Non-pigmented ciliary epithelial cell (primary cell): ENCODE measurements at regions not wholly inside any gene's neighbourhood (a gene's known extent, or its start where the extent isn't known, plus 50 kb on each side); places are given as distances from the start of the nearest gene placed in this dataset.

ENCODE experiments used
- DNase-seq: peaks from one replicate; pipeline ENCODE4 v3.0.0-alpha.2; 2010; ENCODE audit warnings: low read depth

DNA sequence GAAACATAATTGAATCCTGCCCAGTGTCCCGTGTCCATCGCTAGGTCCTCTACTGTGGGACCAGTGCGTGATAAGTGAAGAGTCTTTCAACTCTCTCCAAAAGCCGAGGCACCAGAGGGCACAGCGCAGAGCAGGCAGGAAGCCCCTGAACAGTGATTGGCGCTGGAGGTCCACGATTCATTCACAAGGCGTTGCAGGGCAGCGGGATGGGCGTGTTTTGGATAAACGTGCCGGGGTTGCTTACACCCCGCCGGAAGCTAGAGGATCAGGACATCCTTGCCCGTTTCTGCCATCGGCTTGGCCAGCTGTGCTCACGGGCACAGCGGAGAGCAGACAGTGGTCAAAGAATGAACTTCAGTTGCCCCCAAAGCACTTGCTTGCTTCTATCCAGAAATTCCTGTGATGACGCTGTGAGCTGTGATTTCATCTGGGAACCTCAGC, 86.0 kb upstream of the PFKP start:
- no peak for DNase-seq

DNA sequence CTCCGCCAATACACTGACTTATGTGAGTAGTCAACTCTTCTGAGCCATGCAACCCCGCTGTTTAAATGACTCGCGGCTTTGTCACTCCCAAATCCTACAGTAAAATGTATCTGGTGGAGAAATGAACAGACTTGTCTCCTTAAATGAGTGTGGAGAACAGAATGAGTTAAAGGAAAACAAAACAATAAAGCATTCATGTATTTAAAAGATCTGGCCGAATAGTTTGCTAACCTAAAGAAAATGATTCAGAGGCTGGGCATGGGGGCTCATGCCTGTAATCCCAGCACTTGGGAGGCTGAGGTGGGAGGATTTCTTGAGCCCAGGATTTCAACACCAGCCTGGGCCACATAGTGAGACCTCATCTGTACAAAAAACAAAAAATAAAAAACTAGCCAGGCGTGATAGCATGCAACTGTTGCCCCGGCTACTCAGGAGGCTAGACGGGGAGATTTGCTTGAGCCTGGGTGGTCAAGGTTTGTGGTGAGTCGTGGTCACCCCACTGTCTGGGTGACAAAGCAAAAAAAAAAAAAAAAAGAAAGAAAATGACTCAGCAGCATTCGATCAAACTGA, 86.5 kb upstream of the PFKP start:
- peak; percentile 27 for DNase-seq

DNA sequence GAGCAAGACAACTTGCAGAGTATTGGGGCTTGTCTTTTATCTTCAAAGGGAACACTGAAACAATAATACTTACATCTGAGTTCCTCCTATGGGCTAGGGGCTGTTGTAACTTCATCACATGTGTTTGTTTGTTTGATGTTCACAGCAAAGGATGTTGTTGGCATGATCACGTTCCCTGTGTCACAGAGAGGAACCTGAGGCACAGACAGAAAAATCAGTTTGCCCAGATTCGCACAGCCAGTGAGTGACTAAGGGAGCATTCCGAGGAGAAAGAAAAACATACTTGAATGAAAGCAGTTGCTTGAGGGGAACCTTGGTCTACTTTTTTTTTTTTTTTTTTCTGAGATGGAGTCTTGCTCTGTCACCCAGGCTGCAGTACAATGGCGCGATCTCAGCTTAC, 87.2 kb upstream of the PFKP start:
- DNase-seq: peak; percentile 38

GRCh38 chr10:2979306-2979705, 88.0 kb upstream of the PFKP start:
- DNase-seq: no peak

DNA sequence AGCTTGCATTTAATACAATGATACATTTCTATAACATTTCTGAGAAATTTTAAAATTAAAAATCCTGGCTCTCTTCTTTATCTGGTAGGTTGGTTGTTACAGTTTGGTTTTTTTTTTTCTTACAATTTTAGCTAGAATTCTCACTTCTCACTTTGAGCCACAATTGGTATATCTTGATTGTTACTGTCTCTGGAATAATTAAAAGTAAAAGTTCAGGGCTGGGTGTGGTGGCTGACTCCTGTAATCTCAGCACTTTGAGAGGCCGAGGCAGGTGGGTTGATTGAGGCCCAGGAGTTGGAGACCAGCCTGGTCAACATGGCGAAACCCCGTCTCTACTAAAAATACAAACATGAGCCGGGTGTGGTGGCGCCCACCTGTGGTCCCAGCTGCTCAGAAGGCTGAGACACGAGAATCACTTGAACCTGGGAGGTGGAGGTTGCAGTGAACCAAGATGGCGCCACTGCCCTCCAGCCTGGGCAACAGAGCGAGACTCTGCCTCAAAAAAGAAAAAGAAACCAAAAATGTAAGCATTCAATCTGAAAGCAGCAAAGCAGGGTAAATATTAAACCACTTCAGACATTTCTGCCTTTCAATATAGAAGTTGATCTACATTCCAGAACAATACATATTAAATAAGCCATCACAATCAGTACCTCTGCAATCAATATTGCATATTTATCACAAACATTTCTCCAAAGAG, 88.6 kb upstream of the PFKP start:
- DNase-seq: no peak

- DNase-seq: peak; percentile 32
Observed at GRCh38 chr10:2978111-2978510, 89.2 kb upstream of the PFKP start.

- DNase-seq: no peak
Observed at GRCh38 chr10:2974503-2975207, 92.7 kb upstream of the PFKP start.

- no peak for DNase-seq
Observed at GRCh38 chr10:2974083-2974482, 93.3 kb upstream of the PFKP start.

DNA sequence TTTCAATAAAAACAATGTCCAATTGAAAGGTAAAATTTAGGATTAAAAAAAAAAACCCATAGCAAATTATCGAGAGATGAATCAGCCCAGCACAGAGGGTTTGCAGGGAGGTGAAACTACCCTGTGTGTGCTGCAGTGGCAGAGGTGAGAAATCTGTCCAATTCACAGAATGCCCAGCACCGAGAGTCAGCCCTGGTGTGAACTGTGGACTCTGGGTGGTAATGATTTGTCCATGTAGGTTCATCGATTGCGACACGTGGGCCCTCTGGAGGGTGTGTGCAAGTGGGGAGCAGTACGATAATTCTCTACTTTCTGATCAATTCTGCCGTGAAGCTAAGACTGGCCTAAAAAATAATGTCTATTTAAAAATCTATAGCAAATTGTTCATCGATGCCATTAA, 94.5 kb upstream of the PFKP start:
- DNase-seq: no peak

- no peak for DNase-seq
Observed at GRCh38 chr10:2972216-2972615, 95.1 kb upstream of the PFKP start.

GRCh38 chr10:2970190-2970823, 97.0 kb upstream of the PFKP start:
- no peak for DNase-seq

- no peak for DNase-seq
Observed at GRCh38 chr10:2968401-2969058, 98.8 kb upstream of the PFKP start.

GRCh38 chr10:2966134-2966533, 101.2 kb upstream of the PFKP start:
- DNase-seq: no peak

DNA sequence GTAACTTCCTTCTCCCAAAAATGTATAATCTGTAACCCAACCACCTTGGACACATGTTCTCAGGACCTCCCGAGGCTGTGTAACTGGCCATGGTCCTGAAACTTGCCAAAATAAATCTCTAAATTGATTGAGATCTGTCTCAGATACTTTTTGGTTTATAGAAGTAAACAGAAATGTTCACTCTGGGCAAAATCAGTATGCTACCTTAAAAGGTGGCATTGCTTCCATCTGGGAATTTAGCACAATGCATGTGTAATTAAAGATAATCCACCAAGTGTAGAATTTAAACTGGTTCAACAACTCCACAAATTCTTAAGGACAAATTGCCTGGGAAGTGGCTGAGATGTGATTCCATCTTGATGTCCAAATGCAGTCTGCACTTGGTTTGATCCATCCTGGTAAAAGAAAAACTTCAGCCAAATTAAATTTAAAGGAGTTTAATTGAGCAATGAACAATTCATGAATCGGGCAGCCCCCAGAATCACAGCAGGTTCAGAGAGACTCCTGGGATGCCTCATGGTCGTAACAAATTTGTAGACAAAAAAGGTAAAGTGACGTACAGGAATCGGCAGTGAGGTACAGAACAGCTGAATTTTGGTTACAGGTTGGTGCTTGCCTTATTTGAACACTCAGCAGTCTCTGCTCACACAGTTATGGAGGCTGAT, 102.6 kb upstream of the PFKP start:
- no peak for DNase-seq

DNA sequence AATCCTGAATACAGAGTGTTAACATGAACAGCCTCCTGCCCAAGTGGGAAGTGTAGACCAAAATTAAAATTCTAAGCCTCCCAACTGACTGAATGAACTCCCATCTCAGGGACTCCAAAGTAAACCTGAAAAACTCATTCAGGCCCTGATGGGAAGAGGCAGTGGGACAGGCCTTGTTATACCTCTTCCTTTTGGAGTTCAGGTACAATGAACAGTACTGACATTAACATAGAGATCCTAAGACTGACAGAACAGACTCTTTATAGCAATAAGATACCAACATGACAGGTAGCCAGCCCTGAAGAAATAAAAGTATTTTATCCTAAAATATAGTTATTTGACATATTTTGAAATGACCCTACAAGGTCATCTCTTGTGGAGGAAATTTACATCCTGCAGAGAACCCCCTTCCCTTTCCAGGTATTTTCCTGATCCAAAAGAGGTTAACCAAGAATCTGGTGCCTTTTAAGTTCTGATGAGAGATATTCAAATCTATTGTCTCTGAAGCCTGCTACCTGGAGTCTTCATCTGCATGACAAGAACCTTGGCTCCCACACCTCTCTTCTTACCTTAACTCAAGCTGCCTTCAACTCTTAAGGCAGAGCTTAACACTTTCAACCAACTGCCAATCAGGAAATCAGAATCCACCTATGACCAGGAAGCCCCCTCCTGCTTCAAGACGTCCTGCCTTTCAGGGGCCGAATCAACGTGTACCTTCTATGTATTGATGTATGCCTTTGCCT, 103.3 kb upstream of the PFKP start:
- DNase-seq: no peak

- DNase-seq: no peak
Observed at GRCh38 chr10:2962194-2962593, 105.2 kb upstream of the PFKP start.

- DNase-seq: no peak
Observed at GRCh38 chr10:2958659-2959058, 108.7 kb upstream of the PFKP start.

DNA sequence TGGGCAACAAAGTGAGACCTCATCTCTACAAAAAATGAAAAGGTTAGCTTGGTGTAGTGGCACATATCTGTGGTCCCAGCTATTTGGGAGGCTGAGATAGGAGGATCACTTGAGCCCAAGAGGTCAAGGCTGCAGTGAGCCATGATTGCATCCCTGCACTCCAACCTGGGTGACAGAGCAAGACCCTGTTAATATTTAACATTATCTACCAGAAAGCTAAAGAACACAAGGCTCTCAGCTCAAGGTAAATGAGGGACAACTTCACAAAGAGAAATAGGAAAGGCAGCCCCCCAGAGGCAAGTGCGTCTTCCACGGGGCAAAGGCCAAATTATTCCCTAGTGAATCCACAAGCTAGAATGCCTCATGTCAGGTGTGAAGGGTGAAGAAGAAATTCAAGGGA, 109.6 kb upstream of the PFKP start:
- DNase-seq: no peak

- no peak for DNase-seq
Observed at GRCh38 chr10:2955064-2955463, 112.3 kb upstream of the PFKP start.

DNA sequence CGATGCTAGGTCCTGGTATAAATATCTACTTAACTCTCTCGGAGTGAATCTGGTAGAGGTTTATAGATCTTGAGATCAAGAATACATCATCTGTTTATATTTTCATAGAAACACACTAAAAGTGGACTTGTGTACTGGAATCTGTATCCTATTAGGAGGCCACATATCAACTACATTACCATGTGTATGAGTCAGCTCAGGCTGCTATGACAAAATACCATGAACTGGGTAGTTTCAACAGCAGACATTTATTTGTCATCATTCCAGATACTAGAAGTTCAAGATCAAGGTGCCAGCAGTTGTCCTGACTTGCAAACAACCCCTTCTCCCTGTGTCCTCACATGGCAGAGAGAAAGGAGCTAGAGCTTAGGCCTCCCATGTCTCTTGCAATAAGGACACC, 113.9 kb upstream of the PFKP start:
- no peak for DNase-seq

DNA sequence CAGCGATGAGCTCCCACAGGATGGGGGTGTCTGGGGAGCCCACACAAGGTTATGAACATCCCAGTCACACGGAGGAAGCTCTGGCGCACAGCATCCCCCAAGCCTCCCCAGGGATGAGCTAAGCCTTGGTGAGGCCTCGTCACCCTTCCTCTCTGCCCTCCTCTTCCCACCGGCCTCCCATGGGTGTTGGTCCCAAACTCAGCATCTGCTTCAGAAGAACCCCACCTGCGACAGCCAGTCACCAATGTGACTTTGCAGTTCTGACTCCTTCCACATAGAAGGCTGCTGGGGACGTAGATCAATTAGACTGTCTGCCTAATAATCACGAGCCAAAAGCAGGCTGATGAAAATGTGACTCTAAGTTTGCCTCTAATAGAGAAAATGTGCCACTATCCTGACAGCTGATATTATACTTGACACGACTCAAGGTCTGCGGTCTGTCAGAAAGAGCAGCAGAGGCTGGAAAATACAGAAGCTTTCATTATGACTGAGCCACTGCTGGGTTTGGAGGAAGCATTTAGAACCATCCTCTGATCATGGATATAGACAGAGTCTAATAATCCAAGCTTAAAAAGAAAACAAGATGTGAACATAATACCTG, 116.0 kb upstream of the PFKP start:
- DNase-seq: no peak
